ENCODE measurements at regions not wholly inside any gene's neighbourhood (a gene's known extent, or its start where the extent isn't known, plus 50 kb on each side); places are given as distances from the start of the nearest gene placed in this dataset.
A peak's percentile ranks its signal among the peaks of the same experiment; 100 is the strongest.

GRCh38 chrX:103158317-103158621 lies 56.6 kb upstream of the BEX4 start:
- DNase-seq (ENCODE audit: low spot score) = no peak

GRCh38 chrX:103157496-103158316 lies 57.2 kb upstream of the BEX4 start:
- DNase-seq (ENCODE audit: low spot score) = peak; percentile 25

GRCh38 chrX:103155201-103155600 lies 59.7 kb upstream of the BEX4 start:
- no peak for DNase-seq (ENCODE audit: low spot score)

GRCh38 chrX:103153661-103154060 lies 60.7 kb upstream of the NXF3 start:
- DNase-seq (ENCODE audit: low spot score) = no peak

GRCh38 chrX:103151799-103152198 lies 58.9 kb upstream of the NXF3 start:
- DNase-seq (ENCODE audit: low spot score) = no peak

GRCh38 chrX:103149652-103150051 lies 56.7 kb upstream of the NXF3 start:
- no peak for DNase-seq (ENCODE audit: low spot score)

- no peak for DNase-seq (ENCODE audit: low spot score)
These were observed 55.1 kb upstream of the NXF3 start for GRCh38 chrX:103148075-103148474.

Measured in kidney capillary endothelial cell (primary cell).